Stimulated activated CD4-positive, alpha-beta T cell treated with anti-CD3 and anti-CD28 coated beads, Interleukin-1b, Interleukin-23, amount 100 ng/mL, for 1 hour (primary cell): ENCODE measurements at regions not wholly inside any gene's neighbourhood (a gene's known extent, or its start where the extent isn't known, plus 50 kb on each side); places are given as distances from the start of the nearest gene placed in this dataset.
"Not testable (repeated sequence)": the region's sequence is repeated elsewhere in the genome, so short reads cannot be mapped to it uniquely, and the experiment has no call there.

Source experiments
- DNase-seq, 2 donors: peaks; one replicate each; pipeline ENCODE4 v3.0.0-alpha.2; 2020; ENCODE audit warnings: low read depth in 2 of 2

GRCh38 chr16:13336907-13337881 lies 435.8 kb downstream of the SHISA9 start:
- not testable (repeated sequence) for DNase-seq

- no peak for DNase-seq
Observed at GRCh38 chr16:13338044-13338443, 436.6 kb downstream of the SHISA9 start.

GRCh38 chr16:13342675-13343074 lies 441.3 kb downstream of the SHISA9 start:
- DNase-seq: no peak

GRCh38 chr16:13344001-13344400 lies 442.6 kb downstream of the SHISA9 start:
- DNase-seq: no peak

GRCh38 chr16:13348416-13348815 lies 447.0 kb downstream of the SHISA9 start:
- no peak for DNase-seq

GRCh38 chr16:13350000-13350399 lies 448.6 kb downstream of the SHISA9 start:
- no peak for DNase-seq

- DNase-seq: no peak
Observed at GRCh38 chr16:13351181-13351580, 449.8 kb downstream of the SHISA9 start.

- DNase-seq: no peak
Observed at GRCh38 chr16:13351601-13352217, 450.3 kb downstream of the SHISA9 start.

GRCh38 chr16:13352796-13353195 lies 451.4 kb downstream of the SHISA9 start:
- not testable (repeated sequence) for DNase-seq

- not testable (repeated sequence) for DNase-seq
Observed at GRCh38 chr16:13357842-13358241, 456.4 kb downstream of the SHISA9 start.

- no peak for DNase-seq
Observed at GRCh38 chr16:13359835-13360234, 458.4 kb downstream of the SHISA9 start.

- no peak for DNase-seq
Observed at GRCh38 chr16:13372421-13372820, 471.0 kb downstream of the SHISA9 start.

GRCh38 chr16:13376174-13376573 lies 474.8 kb downstream of the SHISA9 start:
- no peak for DNase-seq

GRCh38 chr16:13377143-13377542 lies 475.7 kb downstream of the SHISA9 start:
- no peak for DNase-seq

GRCh38 chr16:13378151-13378550 lies 476.8 kb downstream of the SHISA9 start:
- no peak for DNase-seq

GRCh38 chr16:13379266-13379665 lies 477.9 kb downstream of the SHISA9 start:
- DNase-seq: no peak

- not testable (repeated sequence) for DNase-seq
Observed at GRCh38 chr16:13385156-13386040, 484.0 kb downstream of the SHISA9 start.

- no peak for DNase-seq
Observed at GRCh38 chr16:13390093-13390985, 488.9 kb downstream of the SHISA9 start.

- no peak for DNase-seq
Observed at GRCh38 chr16:13390986-13391305, 489.5 kb downstream of the SHISA9 start.

GRCh38 chr16:13391337-13391736 lies 489.9 kb downstream of the SHISA9 start:
- no peak for DNase-seq

GRCh38 chr16:13392341-13392740 lies 490.9 kb downstream of the SHISA9 start:
- DNase-seq: no peak
